ENCODE measurements at regions not wholly inside any gene's neighbourhood (a gene's known extent, or its start where the extent isn't known, plus 50 kb on each side); places are given as distances from the start of the nearest gene placed in this dataset.

- TF ChIP-seq POLR2A (IDR thresholded peaks at IDR 0.05) (no peak), CTCF (IDR thresholded peaks at IDR 0.05) (no peak)
These were observed 299.4 kb downstream of the OXSM start for GRCh38 chr3:26089249-26089648.
